HG03097 (cell line): ENCODE measurements at regions not wholly inside any gene's neighbourhood (a gene's known extent, or its start where the extent isn't known, plus 50 kb on each side); places are given as distances from the start of the nearest gene placed in this dataset.
A peak's percentile ranks its signal among the peaks of the same experiment; 100 is the strongest.
"Not testable (repeated sequence)": the region's sequence is repeated elsewhere in the genome, so short reads cannot be mapped to it uniquely, and the experiment has no call there.

Experiments
- ATAC-seq: cut with Tn5 transposase; IDR thresholded peaks from one replicate; pipeline ENCODE4 v1.9.1; 2021; ENCODE audit not compliant: unreplicated experiment, low FRiP score

GRCh38 chr4:18664171-18664570, 642.6 kb upstream of the LCORL start:
- ATAC-seq: no peak

DNA sequence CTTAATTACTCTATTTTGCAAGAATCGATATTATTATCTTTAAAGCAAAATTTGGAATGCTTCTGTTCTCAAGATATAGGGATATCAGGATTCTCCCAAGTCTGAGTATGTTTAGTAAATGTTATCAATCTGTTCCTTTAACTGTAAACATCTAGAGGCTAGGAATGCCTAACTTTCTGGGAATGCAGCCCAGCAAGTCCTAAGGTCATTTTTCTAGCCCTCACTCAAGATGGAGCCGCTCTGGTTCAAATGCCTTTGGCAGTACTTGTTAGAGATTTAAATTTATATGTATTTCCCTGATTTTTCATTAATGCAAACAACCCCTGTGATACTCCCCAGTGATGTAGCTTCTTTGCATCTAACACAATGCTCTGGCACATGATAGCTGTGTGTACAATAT, 623.8 kb upstream of the LCORL start:
- no peak for ATAC-seq

DNA sequence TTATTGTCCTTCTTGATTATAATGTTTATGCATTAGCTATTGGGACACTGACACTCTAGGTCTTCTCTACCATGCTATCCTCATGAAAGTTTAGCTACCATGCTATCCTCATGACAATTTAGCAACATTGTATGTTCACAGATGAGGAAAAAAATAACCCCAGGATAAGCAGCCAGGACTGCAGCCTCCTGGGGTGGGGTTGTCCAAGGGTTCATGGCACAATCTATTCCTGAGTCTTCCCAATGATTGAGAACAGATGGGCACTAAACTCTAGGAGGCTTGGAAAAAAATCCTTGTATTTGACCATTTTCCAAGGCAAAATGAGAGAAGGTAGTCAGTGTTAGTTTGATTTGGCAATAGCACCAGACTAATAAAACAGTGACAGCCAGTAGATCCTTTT, 619.8 kb upstream of the LCORL start:
- ATAC-seq: no peak

DNA sequence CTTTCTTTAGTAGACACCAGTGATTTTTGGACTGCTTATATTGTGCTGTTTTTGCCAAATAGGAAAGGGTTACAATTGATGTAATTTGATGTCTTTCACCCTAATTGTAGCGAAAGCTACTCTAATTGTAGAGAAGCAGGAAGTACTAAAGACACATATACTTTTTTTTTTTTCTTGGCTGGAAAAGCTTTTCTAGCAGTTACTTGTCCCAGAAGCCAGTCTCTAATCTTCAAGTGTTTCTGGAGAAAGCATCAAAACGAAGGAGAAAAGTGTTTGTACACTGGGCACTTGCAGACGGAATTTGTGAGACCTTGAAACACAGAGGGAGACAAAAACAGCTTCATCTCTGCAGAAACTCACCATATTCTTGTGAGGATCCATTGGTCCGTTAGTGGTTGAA, 616.5 kb upstream of the LCORL start:
- ATAC-seq: no peak

DNA sequence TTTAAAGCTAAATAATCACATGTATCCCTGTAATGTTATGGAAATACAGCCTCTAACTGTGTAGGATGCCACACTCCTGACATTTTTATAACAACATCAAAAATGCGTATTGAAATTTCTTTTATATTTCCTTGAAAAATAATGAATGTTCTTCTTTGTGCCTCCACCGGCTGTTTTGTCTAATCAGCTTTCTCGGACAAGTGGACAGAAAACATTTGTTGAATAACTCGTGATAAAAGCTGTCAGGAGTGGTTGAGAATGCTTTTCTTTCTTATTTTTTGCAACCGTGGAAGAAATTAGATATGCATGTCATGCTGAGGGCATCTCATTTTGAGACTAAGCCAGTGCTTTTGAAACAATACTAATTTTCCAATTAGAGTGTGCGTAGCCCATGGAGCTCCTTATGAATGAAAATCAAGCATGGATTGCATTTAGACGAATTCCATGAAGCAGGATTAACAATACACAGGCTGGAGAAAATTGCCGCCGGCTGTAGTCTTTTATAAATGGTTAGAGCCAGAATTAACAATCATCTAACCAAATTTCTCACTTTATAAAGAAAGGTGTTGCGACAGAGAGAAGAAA, 614.5 kb upstream of the LCORL start:
- ATAC-seq: no peak

DNA sequence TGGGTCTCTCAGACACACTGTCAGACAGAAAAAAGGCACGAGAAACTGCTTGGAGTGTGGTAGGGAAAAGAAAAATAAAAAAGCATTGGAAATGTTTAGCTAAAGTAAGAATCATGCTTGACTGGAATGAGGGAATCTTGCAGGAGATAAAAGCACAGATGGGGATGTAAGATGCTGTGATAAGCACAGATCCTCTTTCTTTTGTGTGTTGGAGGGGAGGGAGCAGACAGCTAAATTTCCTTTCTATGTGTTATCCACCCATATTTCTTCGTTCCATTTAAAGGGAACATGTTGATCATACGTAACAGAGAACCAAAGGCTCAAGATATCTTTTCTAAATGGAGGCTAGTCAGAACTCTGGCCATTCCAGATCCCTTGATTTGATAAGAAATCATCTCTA, 614.0 kb upstream of the LCORL start:
- ATAC-seq: no peak

GRCh38 chr4:18631586-18631985, 610.0 kb upstream of the LCORL start:
- ATAC-seq: no peak

DNA sequence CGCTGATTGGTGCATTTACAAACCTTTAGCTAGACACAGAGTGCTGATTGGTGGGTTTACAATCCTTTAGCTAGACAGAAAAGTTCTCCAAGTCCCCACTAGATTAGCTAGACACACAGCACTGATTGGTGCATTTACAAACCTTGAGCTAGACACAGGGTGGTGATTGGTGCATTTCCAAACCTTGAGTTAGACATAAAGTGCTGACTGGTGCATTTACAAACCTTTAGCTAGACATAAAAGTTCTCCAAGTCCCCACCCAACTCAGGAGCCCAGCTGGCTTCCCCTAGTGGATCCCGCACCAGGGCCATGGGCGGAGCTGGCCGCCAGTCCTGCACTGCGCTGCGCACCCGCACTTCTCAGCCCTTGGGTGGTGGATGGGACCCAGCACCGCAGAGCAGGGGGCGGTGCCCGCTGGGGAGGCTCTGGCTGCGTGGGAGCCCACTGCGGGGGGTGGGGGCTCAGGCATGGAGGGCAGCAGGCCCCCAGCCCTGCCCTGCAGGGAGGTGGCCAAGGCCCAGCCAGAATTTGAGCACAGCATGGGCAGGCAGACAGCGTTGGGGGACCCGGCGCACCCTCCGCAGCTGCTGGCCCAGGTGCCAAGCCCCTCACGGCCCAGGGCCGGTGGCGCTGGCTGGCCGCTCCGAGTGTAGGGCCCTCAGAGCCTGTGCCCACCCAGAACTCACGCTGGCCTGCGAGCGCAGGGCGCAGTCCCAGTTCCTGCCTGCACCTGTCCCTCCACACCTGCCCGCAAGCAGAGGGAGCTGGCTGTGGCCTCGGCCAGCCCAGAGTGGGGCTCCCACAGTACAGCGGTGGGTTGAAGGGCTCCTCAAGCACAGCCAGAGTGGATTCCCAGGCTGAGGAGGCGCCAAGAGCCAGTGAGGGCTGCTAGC, 608.9 kb upstream of the LCORL start:
- ATAC-seq: no peak

DNA sequence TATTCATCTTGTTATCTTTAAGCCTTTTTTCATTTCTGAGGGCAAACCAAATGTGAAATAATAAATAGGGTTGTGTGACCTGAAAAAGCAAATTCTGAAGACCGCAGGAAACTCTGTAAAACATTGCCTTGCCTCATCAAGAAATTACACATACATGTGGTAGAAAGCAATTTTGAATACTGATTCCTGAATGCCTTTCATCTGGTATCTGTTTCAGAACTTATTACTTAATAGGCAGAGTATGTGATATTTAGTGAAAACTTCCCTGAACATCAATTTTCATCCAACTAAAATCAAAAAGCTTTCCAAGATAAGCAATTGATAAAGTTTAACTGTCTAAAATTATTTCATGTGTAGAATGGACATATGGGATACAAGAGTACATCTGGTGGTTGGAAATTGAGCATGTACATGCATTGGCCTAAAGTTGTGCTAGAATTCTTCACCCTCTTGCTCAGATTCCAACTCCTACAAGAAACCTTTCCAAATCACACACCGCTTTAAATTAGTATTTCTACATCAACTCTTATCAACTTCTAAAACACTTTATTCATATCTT, 606.0 kb upstream of the LCORL start:
- no peak for ATAC-seq

DNA sequence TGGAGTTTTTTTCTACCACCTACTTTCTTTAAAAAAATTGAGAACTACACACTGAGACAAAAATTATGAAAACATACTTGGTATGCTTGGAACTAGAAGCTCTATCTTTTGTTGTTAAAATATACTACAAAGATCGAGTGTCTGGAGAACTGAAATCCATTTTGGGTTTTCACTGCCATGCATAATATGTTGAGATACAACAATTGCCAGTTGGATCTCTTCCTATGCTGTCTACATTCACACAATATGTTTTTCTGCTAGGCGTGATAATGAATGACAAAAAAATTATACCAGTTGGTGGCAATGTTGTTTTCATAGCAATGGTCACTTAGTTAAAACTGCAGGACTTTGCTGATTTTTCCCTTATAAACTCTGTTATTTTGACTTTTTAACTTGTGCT, 605.4 kb upstream of the LCORL start:
- ATAC-seq: no peak

DNA sequence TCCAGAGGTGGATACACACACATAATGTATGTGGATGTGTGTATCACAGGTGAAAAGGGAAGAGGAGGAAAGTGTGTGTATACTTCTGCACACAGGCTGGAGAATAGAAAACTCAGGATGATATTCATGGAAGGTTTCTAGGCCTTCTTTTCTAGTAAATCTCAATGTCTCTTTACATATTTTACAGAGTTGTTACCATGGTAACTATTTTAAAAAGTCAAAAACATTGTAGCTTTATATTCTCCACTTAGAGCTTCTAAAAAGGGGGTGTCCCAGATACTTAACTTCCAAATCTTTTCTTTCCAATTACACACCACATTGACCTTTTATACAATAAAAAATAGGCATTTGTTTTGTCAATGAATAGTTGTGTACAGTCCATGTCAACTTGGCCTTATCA, 604.8 kb upstream of the LCORL start:
- ATAC-seq: no peak

GRCh38 chr4:18621186-18621585, 599.6 kb upstream of the LCORL start:
- no peak for ATAC-seq

DNA sequence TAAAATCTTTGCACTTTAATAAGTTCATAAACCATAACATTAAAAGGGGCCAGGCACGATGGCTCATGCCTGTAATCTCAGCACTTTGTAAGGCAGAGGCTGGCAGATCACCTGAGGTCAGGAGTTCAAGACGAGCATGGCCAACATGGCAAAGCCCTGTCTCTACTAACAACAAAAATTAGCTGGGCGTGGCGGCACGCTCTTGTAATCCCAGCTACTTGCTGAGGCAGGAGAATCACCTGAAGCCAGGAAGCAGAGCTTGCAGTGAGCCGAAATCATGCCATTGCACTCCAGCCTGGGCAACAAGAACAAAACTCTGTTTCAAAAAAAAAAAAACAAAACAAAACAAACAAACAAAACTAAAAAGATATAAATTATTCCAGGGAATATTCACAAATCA, 595.2 kb upstream of the LCORL start:
- ATAC-seq: no peak

- ATAC-seq: no peak
These were observed 589.5 kb upstream of the LCORL start for GRCh38 chr4:18611026-18611425.

DNA sequence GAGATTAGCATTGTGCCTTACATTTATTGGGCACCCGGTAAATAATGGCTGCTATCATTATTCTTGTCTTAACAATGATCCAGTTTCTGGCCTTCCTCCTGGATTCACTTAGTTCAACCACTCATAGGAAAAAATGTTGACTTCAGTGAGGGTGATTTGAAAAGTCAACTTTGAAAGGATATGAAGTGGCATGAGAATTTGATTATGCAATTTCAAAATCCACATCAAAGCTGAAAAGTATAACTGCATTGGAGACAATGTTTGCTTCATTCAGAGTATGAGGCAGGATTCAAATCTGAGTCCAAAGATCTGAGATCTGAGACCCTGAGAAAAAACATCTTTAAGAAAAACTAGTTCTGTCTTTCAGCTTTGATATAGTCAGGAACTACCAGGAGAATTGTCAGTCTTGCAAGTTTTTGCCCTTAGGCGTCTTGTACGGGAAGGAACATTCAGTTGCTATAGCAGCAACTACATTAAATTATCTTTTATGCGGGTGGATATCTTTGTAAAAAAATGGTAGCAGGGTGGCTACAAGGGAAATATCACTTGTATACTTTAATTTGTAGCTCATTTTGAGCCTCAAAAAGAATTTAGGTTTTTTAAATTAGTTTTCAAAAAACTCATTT, 587.5 kb upstream of the LCORL start:
- no peak for ATAC-seq

DNA sequence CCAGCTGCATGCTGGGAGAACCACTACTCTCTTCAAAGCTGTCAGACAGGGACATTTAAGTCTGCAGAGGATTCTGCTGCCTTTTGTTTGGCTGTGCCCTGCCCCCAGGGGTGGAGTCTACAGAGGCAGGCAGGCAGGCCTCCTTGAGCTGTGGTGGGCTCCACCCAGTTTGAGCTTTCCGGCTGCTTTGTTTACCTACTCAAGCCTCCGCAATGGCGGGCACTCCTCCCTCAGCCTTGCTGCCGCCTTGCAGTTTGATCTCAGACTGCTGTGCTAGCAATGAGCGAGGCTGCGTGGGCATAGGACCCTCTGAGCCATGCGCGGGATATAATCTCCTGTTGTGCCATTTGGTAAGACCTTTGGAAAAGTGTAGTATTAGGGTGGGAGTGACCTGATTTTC, 581.1 kb upstream of the LCORL start:
- not testable (repeated sequence) for ATAC-seq

DNA sequence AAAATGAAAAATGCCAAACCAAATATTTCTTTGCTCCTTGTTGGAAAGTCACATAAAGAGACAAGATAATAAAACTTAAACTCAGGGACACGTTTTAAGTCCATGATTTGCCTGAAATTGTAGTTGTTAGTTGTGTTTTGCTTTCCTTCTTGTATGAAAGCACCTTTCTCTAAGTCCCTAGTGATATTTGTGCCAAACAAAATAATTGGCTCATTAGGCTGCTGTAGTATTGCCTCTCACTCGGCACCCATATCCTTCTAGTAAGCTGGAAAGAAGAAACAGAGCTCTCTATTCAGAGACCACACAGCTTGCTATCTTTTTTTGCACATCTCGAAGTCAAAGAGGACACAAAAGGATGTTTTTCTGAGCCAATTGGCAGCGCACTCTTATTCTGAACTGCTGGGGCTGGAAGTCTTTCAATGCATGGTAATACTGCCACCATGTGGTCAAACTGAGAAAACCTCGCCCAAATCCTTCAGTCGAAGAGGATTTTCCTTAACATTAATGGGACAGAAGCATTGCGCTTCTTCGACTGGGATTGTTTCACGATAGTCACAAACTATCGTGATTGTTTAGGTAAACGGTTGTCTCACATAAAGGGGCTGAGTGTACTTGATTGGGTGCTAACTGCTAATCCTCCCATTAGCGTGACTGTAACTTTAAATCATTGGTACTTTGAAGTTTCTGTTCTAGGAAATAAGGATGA, 571.9 kb upstream of the LCORL start:
- ATAC-seq: peak; percentile 61

DNA sequence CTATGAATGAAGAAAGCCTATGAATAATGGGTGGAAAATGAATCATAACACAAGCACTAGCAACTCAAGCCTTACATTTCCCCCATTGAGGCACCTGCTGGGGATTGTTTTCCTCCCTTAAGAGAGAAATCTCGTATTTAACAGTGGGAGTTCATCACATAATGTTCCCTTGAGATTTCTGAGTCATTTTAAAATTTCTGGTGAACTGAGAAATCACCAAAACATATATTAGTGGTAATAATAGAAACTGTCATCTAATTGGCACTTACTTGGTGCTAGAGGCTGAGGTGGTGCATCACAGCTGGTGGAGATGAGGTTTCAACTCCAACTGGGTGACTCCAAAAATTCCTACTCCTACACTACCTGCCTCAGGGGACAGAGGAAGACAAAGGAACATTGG, 561.3 kb upstream of the LCORL start:
- ATAC-seq: no peak

DNA sequence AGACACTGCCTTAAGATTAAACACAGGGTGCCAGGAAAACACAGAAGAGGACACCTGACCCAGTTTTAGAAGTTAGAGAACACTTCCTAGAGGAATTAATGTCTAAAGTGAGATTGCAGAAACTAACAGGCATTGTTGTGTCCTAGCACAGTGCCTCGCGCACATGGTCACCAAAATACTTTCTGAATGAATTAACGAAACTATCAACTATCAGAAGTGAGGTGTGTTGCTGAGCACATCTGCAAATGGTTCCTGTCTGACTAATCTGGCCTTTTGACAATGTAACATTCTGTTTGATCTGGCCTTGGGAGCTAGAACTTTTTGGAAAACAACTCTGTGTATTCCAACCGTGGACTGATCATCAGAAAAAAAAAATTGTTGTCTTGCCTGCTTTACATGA, 556.8 kb upstream of the LCORL start:
- ATAC-seq: no peak

DNA sequence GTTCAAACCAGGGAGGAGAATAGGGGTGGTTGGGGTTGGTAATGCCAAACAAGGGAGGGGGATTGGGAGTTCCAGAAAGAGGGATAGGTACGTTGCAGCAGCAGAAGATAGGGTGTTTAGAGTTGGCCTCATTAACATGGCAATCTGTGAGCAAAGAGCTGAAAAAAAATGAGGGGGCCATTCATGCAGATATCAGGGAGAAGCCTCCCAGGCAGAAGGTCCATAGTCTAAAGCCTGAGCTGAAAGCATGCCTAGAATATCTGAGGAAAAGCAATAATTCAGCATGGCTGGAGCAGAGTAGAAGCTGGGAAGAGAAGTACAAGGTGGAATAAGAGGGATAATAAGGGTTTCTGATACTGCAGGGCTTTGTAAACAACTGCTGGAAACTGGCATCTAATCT, 550.9 kb upstream of the LCORL start:
- no peak for ATAC-seq

DNA sequence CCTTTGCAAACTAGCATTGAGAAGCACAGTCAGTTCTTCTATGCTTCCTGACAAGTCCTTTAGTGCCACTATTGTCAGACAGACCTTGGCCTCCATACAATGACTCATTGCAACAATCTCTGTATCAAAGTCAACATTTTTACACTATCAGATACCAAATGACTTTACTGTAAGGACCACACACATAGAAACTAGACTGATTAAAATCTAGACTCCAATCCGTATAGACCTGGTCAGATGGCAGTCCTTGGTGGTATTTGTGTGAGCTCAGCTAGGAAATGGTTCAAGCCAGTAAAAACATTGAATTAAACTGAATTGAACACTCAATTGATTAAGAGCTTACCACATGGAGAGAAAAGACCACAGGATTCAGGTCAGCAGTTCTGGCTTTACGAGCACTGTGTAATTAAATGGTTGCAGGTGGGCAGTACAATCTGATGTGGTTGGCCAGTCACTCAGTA, 549.8 kb upstream of the LCORL start:
- no peak for ATAC-seq
